B cell (primary cell): ENCODE measurements at regions not wholly inside any gene's neighbourhood (a gene's known extent, or its start where the extent isn't known, plus 50 kb on each side); places are given as distances from the start of the nearest gene placed in this dataset.

ENCODE experiments used
- ATAC-seq: fragments of 200-7000 bp; cut with Tn5 transposase; one replicate; pipeline ENCODE4 v1.10.0; 2021; ENCODE audit warnings: low read depth, mild to moderate bottlenecking, moderate number of reproducible peaks, moderate library complexity
- CTCF ChIA-PET: fragments of 350-600 bp; sonication (Branson Sonifier 250); formaldehyde crosslinking; loops from one replicate; lab custom pipeline; 2021; ENCODE audit warnings: antibody characterized with exemption, inconsistent platforms; lab: Charles Lee
- POLR2A ChIA-PET: fragments of 350-600 bp; sonication (Branson Sonifier 250); formaldehyde crosslinking; loops from one replicate; lab custom pipeline; 2021; ENCODE audit warnings: antibody characterized with exemption; lab: Charles Lee
- DNase-seq: peaks from one replicate; pipeline ENCODE4 v3.0.0; 2013
- H2AFZ ChIP-seq: 2 replicates; pipeline ENCODE4 v1.6.1; 2012; ENCODE audit warnings: mild to moderate bottlenecking, low read depth, low read length; ENCODE audit not compliant: insufficient read depth, poor library complexity, severe bottlenecking
- H3K27ac ChIP-seq, 2 donors: 1 replicate in 1 of 2; 2 replicates in 1 of 2; pipeline ENCODE4 v1.5.1; 2012 to 2013; ENCODE audit warnings: low read length in 2 of 2, mild to moderate bottlenecking in 2 of 2, moderate library complexity in 1 of 2
- H3K27me3 ChIP-seq, 4 experiments: fragments of 200-600 bp in 1 of 4; sonication (generic) in 1 of 4; replicated peaks in 1 of 4; 1 replicate in 2 of 4; 2 replicates in 2 of 4; pipeline versions ENCODE4 v1.6.1 to v1.7.0; 2013 to 2016; ENCODE audit warnings: low read length in 3 of 4, mild to moderate bottlenecking in 2 of 4, mixed read lengths in 1 of 4, moderate library complexity in 1 of 4; ENCODE audit not compliant: insufficient read depth in 4 of 4, control insufficient read depth in 3 of 4; ENCODE audit errors: control extremely low read depth in 1 of 4
- H3K36me3 ChIP-seq, 2 experiments: replicated peaks in 1 of 2; 1 replicate in 1 of 2; 2 replicates in 1 of 2; pipeline versions ENCODE4 v1.6.1 to v1.7.1; 2013; ENCODE audit warnings: low read length in 1 of 2; ENCODE audit not compliant: insufficient read depth in 2 of 2, control insufficient read depth in 1 of 2; ENCODE audit errors: control extremely low read depth in 1 of 2, extremely low read depth in 1 of 2
- H3K4me1 ChIP-seq, 2 donors: fragments of 200-600 bp in 1 of 2; sonication (generic) in 1 of 2; 1 replicate in 1 of 2; 2 replicates in 1 of 2; pipeline versions ENCODE4 v1.5.1 to v1.6.1; 2013 to 2017; ENCODE audit warnings: low read length in 2 of 2; ENCODE audit not compliant: control insufficient read depth in 2 of 2, insufficient read depth in 2 of 2
- H3K4me2 ChIP-seq: replicated peaks from 2 replicates; pipeline ENCODE3; 2012; ENCODE audit warnings: mild to moderate bottlenecking, low read depth, low read length; ENCODE audit not compliant: poor library complexity, severe bottlenecking
- H3K4me3 ChIP-seq, 5 experiments: fragments of 200-600 bp in 1 of 5; sonication (generic) in 1 of 5; 1 replicate in 3 of 5; 2 replicates in 2 of 5; pipeline versions ENCODE4 v1.5.1 to v1.7.0; 2011 to 2016; ENCODE audit warnings: low read length in 4 of 5, mild to moderate bottlenecking in 4 of 5, low read depth in 2 of 5, control low read depth in 1 of 5, moderate library complexity in 1 of 5; ENCODE audit not compliant: insufficient read depth in 1 of 5; ENCODE audit errors: control extremely low read depth in 1 of 5, extremely low read depth in 1 of 5
- H3K79me2 ChIP-seq: fragments of 200-600 bp; sonication (generic); one replicate; pipeline ENCODE4 v1.6.0; 2016; ENCODE audit warnings: low read length; ENCODE audit not compliant: control insufficient read depth, insufficient read depth
- H3K9ac ChIP-seq: fragments of 200-600 bp; sonication (generic); 2 replicates; pipeline ENCODE4 v1.6.1; 2017; ENCODE audit warnings: mild to moderate bottlenecking, low read length, moderate library complexity
- H3K9me3 ChIP-seq, 3 donors: one replicate each; pipeline versions ENCODE4 v1.6.1 to v1.7.1; 2013; ENCODE audit warnings: low read length in 2 of 3; ENCODE audit not compliant: control insufficient read depth in 2 of 3, insufficient read depth in 1 of 3; ENCODE audit errors: control extremely low read depth in 1 of 3
- H4K20me1 ChIP-seq: 2 replicates; pipeline ENCODE4 v1.6.0; 2012; ENCODE audit warnings: mild to moderate bottlenecking, low read length; ENCODE audit not compliant: insufficient read depth, control insufficient read depth, poor library complexity, severe bottlenecking
- H3K27ac Mint-ChIP-seq: one replicate; pipeline ENCODE4 v1.8.0; 2021; ENCODE audit warnings: mixed read lengths
- H3K27me3 Mint-ChIP-seq: one replicate; pipeline ENCODE4 v1.8.0; 2021; ENCODE audit warnings: mixed read lengths
- H3K4me1 Mint-ChIP-seq: one replicate; pipeline ENCODE4 v1.8.0; 2021; ENCODE audit warnings: mixed read lengths
- H3K4me3 Mint-ChIP-seq: one replicate; pipeline ENCODE4 v1.8.0; 2021; ENCODE audit warnings: mixed read lengths
- H3K9me3 Mint-ChIP-seq: one replicate; pipeline ENCODE4 v1.8.0; 2022; ENCODE audit warnings: mixed read lengths; ENCODE audit not compliant: insufficient read depth
- EZH2 ChIP-seq: IDR thresholded peaks from 2 replicates; pipeline ENCODE4 v1.6.1; 2012; ENCODE audit warnings: borderline replicate concordance, low read depth, mild to moderate bottlenecking, moderate library complexity, low read length; ENCODE audit not compliant: insufficient read depth, poor library complexity, severe bottlenecking
- WGBS: methylation state at CpG from one replicate; pipeline ENCODE4 v1.1.5; 2013; ENCODE audit warnings: missing lambda C conversion rate; ENCODE audit not compliant: insufficient coverage; 5-methylcytosine and 5-hydroxymethylcytosine counted together
- intact Hi-C: fragments of 100-400 bp; cut with micrococcal nuclease; formaldehyde crosslinking; loops from one replicate; pipeline ENCODE4 v1.10.0; 2022
- TF ChIP-seq, protein P1 (sequence below): fragments of 200-600 bp; IDR thresholded peaks from one replicate; pipeline ENCODE4 v1.8.0; 2022; ENCODE audit warnings: antibody characterized with exemption, mild to moderate bottlenecking

DNA sequence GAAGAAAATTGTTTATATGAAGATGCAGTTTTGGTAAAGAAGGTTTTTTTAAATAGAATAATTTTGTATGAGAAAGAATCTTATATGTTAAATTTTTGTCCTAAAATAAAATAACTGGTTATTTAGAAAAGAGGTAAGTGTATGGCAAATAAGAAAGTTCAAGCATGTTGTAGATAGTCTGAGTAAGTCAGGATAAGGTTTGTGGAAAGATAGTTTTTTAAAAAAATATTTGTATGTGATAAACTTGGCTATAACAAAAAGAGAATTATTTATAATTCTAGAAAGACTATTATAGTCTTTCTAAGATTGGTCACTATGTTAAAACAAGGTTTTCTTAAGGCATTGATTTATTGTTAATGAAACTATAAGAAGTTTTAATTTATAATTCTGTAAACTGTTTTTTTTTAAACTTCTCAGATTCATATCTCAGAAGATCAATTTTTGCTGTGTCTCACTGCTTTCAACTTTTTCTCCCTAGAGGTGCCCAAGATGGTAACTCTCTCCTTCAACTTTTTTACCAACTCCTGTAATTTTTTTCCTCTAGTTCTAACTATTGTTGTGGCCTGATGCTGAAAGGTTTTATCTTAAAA, 698.6 kb downstream of the CCSER2 start:
- no peaks in the 10 kb centered on the region for H3K4me1 Mint-ChIP-seq

DNA sequence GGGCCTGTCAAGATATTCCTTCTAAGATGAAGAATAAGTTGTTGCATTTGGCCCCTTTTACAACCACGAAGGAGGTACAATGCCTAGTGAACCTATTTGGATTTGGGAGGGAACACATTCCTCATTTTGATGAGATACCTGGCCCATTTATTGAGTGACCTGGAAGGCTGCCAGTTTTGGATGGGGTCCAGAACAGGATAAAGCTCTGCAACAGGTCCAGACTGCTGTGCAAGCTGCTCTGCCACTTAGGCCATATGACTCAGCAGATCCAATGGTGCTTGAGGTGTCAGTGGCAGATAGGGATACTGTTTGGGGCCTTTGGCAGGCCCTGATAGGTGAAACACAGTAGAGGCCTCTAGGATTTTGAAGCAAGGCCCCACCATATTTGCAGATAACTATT, 704.6 kb downstream of the CCSER2 start:
- no peak for DNase-seq
- no peaks in the 10 kb centered on the region for H3K36me3 ChIP-seq
- 75% methylated on average over 1 of the region's 1 CpG for WGBS
- TF ChIP-seq, protein P1, sequence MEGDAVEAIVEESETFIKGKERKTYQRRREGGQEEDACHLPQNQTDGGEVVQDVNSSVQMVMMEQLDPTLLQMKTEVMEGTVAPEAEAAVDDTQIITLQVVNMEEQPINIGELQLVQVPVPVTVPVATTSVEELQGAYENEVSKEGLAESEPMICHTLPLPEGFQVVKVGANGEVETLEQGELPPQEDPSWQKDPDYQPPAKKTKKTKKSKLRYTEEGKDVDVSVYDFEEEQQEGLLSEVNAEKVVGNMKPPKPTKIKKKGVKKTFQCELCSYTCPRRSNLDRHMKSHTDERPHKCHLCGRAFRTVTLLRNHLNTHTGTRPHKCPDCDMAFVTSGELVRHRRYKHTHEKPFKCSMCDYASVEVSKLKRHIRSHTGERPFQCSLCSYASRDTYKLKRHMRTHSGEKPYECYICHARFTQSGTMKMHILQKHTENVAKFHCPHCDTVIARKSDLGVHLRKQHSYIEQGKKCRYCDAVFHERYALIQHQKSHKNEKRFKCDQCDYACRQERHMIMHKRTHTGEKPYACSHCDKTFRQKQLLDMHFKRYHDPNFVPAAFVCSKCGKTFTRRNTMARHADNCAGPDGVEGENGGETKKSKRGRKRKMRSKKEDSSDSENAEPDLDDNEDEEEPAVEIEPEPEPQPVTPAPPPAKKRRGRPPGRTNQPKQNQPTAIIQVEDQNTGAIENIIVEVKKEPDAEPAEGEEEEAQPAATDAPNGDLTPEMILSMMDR, result no peak
- TF ChIP-seq EZH2, result no peak
- H3K4me3 Mint-ChIP-seq, result no peak overlapping the region
- H3K4me1 ChIP-seq, result no peaks in the 10 kb centered on the region
- H3K27me3 ChIP-seq, result no peaks in the 10 kb centered on the region
- H3K27ac Mint-ChIP-seq, result no peak overlapping the region
- H3K4me1 Mint-ChIP-seq, result no peaks in the 10 kb centered on the region
- no peak overlapping the region for H3K27ac ChIP-seq
- H3K9me3 ChIP-seq, result peaks cover 0 to 2% (median 0%) of the 10 kb centered on the region in 3 donors
- ChIA-PET POLR2A (no interaction called here), CTCF (no interaction called here)
- H3K79me2 ChIP-seq, result no peaks in the 10 kb centered on the region
- no peak overlapping the region for H3K4me2 ChIP-seq
- no peak overlapping the region for H2AFZ ChIP-seq
- no peaks in the 10 kb centered on the region for H3K27me3 Mint-ChIP-seq
- H3K4me3 ChIP-seq, result no peak overlapping the region
- H3K9me3 Mint-ChIP-seq, result no peaks in the 10 kb centered on the region
- intact Hi-C loops, result no loop called here
- H4K20me1 ChIP-seq, result no peaks in the 10 kb centered on the region
- no peak for ATAC-seq
- no peak overlapping the region for H3K9ac ChIP-seq

More for the DNA sequence above, 698.6 kb downstream of the CCSER2 start:
- no peaks in the 10 kb centered on the region for H3K79me2 ChIP-seq
- no peak overlapping the region for H2AFZ ChIP-seq
- no peak for ATAC-seq
- Mint-ChIP-seq H3K27me3 (no peaks in the 10 kb centered on the region), H3K27ac (no peak overlapping the region), H3K4me3 (no peak overlapping the region), H3K9me3 (peaks cover 4% of the 10 kb centered on the region)
- no peaks in the 10 kb centered on the region for H3K27me3 ChIP-seq
- H3K36me3 ChIP-seq, result no peaks in the 10 kb centered on the region
- H3K4me2 ChIP-seq, result no peak overlapping the region
- intact Hi-C loops, result no loop called here
- no peaks in the 10 kb centered on the region for H3K9me3 ChIP-seq
- CTCF ChIA-PET, result no interaction called here
- no peaks in the 10 kb centered on the region for H3K4me1 ChIP-seq
- no peak overlapping the region for H3K27ac ChIP-seq
- H3K4me3 ChIP-seq, result no peak overlapping the region
- H3K9ac ChIP-seq, result no peak overlapping the region
- no peak for TF ChIP-seq EZH2
- TF ChIP-seq, protein P1, result no peak
- H4K20me1 ChIP-seq, result no peaks in the 10 kb centered on the region
- DNase-seq, result no peak
- POLR2A ChIA-PET, result no interaction called here
